ENCODE measurements at regions not wholly inside any gene's neighbourhood (a gene's known extent, or its start where the extent isn't known, plus 50 kb on each side); places are given as distances from the start of the nearest gene placed in this dataset.

- no peak for DNase-seq
- Mint-ChIP-seq H3K4me3 (ENCODE audit: low read depth, unreplicated experiment) (no peak overlapping the region), H3K36me3 (ENCODE audit: insufficient read depth, unreplicated experiment) (no peaks in the 10 kb centered on the region), H3K9me3 (ENCODE audit: low read depth, unreplicated experiment) (no peaks in the 10 kb centered on the region), H3K27ac (ENCODE audit: unreplicated experiment) (no peak overlapping the region), H3K27me3 (ENCODE audit: unreplicated experiment) (no peaks in the 10 kb centered on the region), H3K4me1 (ENCODE audit: low read depth, unreplicated experiment) (no peaks in the 10 kb centered on the region)
- TF ChIP-seq CTCF (IDR thresholded peaks at IDR 0.05; ENCODE audit: unreplicated experiment): no peak
- no TSS peak for BruUV-seq (replicated peaks)
- intact Hi-C loops (cut with micrococcal nuclease; ENCODE audit: unreplicated experiment): no loop called here
- CTCF ChIA-PET: no interaction called here
Observed at GRCh38 chr2:104504331-104505073, 349.4 kb upstream of the POU3F3 start.

- no peak overlapping the region for H3K4me3 Mint-ChIP-seq (ENCODE audit: low read depth, unreplicated experiment)
- no peaks in the 10 kb centered on the region for H3K4me1 Mint-ChIP-seq (ENCODE audit: low read depth, unreplicated experiment)
- no TSS peak for BruUV-seq (replicated peaks)
- no peaks in the 10 kb centered on the region for H3K36me3 Mint-ChIP-seq (ENCODE audit: insufficient read depth, unreplicated experiment)
- H3K27me3 Mint-ChIP-seq (ENCODE audit: unreplicated experiment): peaks cover 10% of the 10 kb centered on the region
- H3K9me3 Mint-ChIP-seq (ENCODE audit: low read depth, unreplicated experiment): peaks cover 19% of the 10 kb centered on the region
- no peak for DNase-seq
- H3K27ac Mint-ChIP-seq (ENCODE audit: unreplicated experiment): no peak overlapping the region
- CTCF ChIA-PET: no interaction called here
- no peak for TF ChIP-seq CTCF (IDR thresholded peaks at IDR 0.05; ENCODE audit: unreplicated experiment)
- intact Hi-C loops (cut with micrococcal nuclease; ENCODE audit: unreplicated experiment): no loop called here
Observed at GRCh38 chr2:104518256-104518655, 335.7 kb upstream of the POU3F3 start.

- no peaks in the 10 kb centered on the region for H3K36me3 Mint-ChIP-seq (ENCODE audit: insufficient read depth, unreplicated experiment)
- TF ChIP-seq CTCF (IDR thresholded peaks at IDR 0.05; ENCODE audit: unreplicated experiment): no peak
- intact Hi-C loops (cut with micrococcal nuclease; ENCODE audit: unreplicated experiment): no loop called here
- no peak for DNase-seq
- no peak overlapping the region for H3K27ac Mint-ChIP-seq (ENCODE audit: unreplicated experiment)
- peaks cover 13% of the 10 kb centered on the region for H3K9me3 Mint-ChIP-seq (ENCODE audit: low read depth, unreplicated experiment)
- no peak overlapping the region for H3K4me3 Mint-ChIP-seq (ENCODE audit: low read depth, unreplicated experiment)
- H3K27me3 Mint-ChIP-seq (ENCODE audit: unreplicated experiment): no peaks in the 10 kb centered on the region
- H3K4me1 Mint-ChIP-seq (ENCODE audit: low read depth, unreplicated experiment): no peaks in the 10 kb centered on the region
- no TSS peak for BruUV-seq (replicated peaks)
- CTCF ChIA-PET: no interaction called here
Observed at GRCh38 chr2:104521247-104521646, 332.7 kb upstream of the POU3F3 start.

- TF ChIP-seq CTCF (IDR thresholded peaks at IDR 0.05; ENCODE audit: unreplicated experiment): no peak
- Mint-ChIP-seq H3K4me1 (ENCODE audit: low read depth, unreplicated experiment) (no peaks in the 10 kb centered on the region), H3K4me3 (ENCODE audit: low read depth, unreplicated experiment) (no peak overlapping the region), H3K27ac (ENCODE audit: unreplicated experiment) (no peak overlapping the region), H3K27me3 (ENCODE audit: unreplicated experiment) (no peaks in the 10 kb centered on the region), H3K9me3 (ENCODE audit: low read depth, unreplicated experiment) (peaks cover 16% of the 10 kb centered on the region), H3K36me3 (ENCODE audit: insufficient read depth, unreplicated experiment) (no peaks in the 10 kb centered on the region)
- no peak for DNase-seq
- CTCF ChIA-PET: no interaction called here
- no TSS peak for BruUV-seq (replicated peaks)
- intact Hi-C loops (cut with micrococcal nuclease; ENCODE audit: unreplicated experiment): no loop called here
Observed at GRCh38 chr2:104523921-104524320, 330.0 kb upstream of the POU3F3 start.

Data from Calu3 (cell line).